K562 (cell line): ENCODE measurements at regions not wholly inside any gene's neighbourhood (a gene's known extent, or its start where the extent isn't known, plus 50 kb on each side); places are given as distances from the start of the nearest gene placed in this dataset.
"Not testable (repeated sequence)": the region's sequence is repeated elsewhere in the genome, so short reads cannot be mapped to it uniquely, and the experiment has no call there.

Experiments used
- ATAC-seq: fragments of 200-7000 bp; cut with Tn5 transposase; 3 replicates; pipeline ENCODE4 v1.9.1; 2020; ENCODE audit warnings: moderate library complexity
- BruUV-seq: library from RNA; stranded (reverse); fragments of 400-500 nt; replicated peaks from 2 replicates; lab custom pipeline; 2021; lab: Mats Ljungman, UMichigan
- CTCF ChIA-PET: fragments of 300-600 bp; formaldehyde crosslinking; extraction: SDS; loops from one replicate; lab custom pipeline; 2021; ENCODE audit warnings: low intra/inter-chr PET ratio; lab: Yijun Ruan, JAX
- POLR2A ChIA-PET: fragments of 300-600, 350-650 bp; sonication (Branson Sonifier 250); formaldehyde crosslinking; extraction: SDS; loops from one replicate; lab custom pipeline; 2021; ENCODE audit warnings: antibody characterized with exemption, inconsistent platforms; lab: Yijun Ruan, JAX
- DNase-seq, 4 experiments: peaks; one replicate each; pipeline versions ENCODE4 v3.0.0 to v3.0.0-alpha.2; 2011 to 2018; ENCODE audit warnings: low spot score in 3 of 4, mixed read lengths in 3 of 4; ENCODE audit errors: extremely low read depth in 1 of 4
- FAIRE-seq: peaks from 2 replicates; lab custom pipeline; 2011; peaks lifted over from hg19 to GRCh38; lab: Jason Lieb, UNC
- H2AFZ ChIP-seq: 2 replicates; pipeline ENCODE4 v1.6.0; 2011; ENCODE audit warnings: low read depth, low read length, control low read depth, inconsistent platforms
- H3K27ac ChIP-seq: fragments of 200-600 bp; 3 replicates; pipeline ENCODE4 v1.8.0; 2011; ENCODE audit warnings: low read depth, mild to moderate bottlenecking, control low read depth, inconsistent platforms, low read length, moderate library complexity, mixed read lengths; ENCODE audit errors: extremely low read depth
- H3K27me3 ChIP-seq, 2 experiments: fragments of 300-600 bp in 1 of 2; 2 replicates in 1 of 2; 3 replicates in 1 of 2; pipeline versions ENCODE4 v1.6.0 to v1.8.0; 2011; ENCODE audit warnings: inconsistent platforms in 2 of 2, low read length in 2 of 2, mild to moderate bottlenecking in 1 of 2, mixed read lengths in 1 of 2, moderate library complexity in 1 of 2; ENCODE audit not compliant: control insufficient read depth in 2 of 2, insufficient read depth in 2 of 2
- H3K36me3 ChIP-seq: fragments of 300-600 bp; 3 replicates; pipeline ENCODE4 v1.8.0; 2011; ENCODE audit warnings: mild to moderate bottlenecking, low read length, inconsistent platforms; ENCODE audit not compliant: control insufficient read depth, insufficient read depth
- H3K4me1 ChIP-seq, 2 experiments: fragments of 200-600 bp in 1 of 2; replicated peaks in 1 of 2; 2 replicates in 1 of 2; 3 replicates in 1 of 2; pipeline versions ENCODE4 v1.5.1 to v1.8.0; 2011; ENCODE audit warnings: inconsistent platforms in 2 of 2, low read length in 2 of 2, mild to moderate bottlenecking in 1 of 2, mixed read lengths in 1 of 2, moderate library complexity in 1 of 2; ENCODE audit not compliant: control insufficient read depth in 2 of 2, insufficient read depth in 2 of 2
- H3K4me2 ChIP-seq: 2 replicates; pipeline ENCODE4 v1.6.1; 2011; ENCODE audit warnings: low read length, control low read depth, inconsistent platforms, mixed read lengths; ENCODE audit not compliant: insufficient read depth
- H3K4me3 ChIP-seq: fragments of 200-600 bp; sonication (generic), shearing (Covaris generic); 2 replicates; pipeline ENCODE4 v1.5.1; 2016; ENCODE audit warnings: control low read depth, inconsistent platforms
- H3K79me2 ChIP-seq: fragments of 200-600 bp; 3 replicates; pipeline ENCODE4 v1.8.0; 2011; ENCODE audit warnings: low read length, inconsistent platforms; ENCODE audit not compliant: control insufficient read depth, insufficient read depth
- H3K9ac ChIP-seq, 2 experiments: 2 replicates each; pipeline versions ENCODE4 v1.6.0 to v1.6.1; 2011; ENCODE audit warnings: low read depth in 2 of 2, low read length in 2 of 2, control low read depth in 1 of 2, inconsistent platforms in 1 of 2, mild to moderate bottlenecking in 1 of 2, mixed read lengths in 1 of 2; ENCODE audit not compliant: insufficient read depth in 1 of 2
- H3K9me1 ChIP-seq: one replicate; pipeline ENCODE4 v1.6.0; 2011; ENCODE audit warnings: inconsistent platforms, mild to moderate bottlenecking, low read length, moderate library complexity; ENCODE audit not compliant: control insufficient read depth, insufficient read depth
- H3K9me3 ChIP-seq: replicated peaks from 2 replicates; pipeline ENCODE4 v1.5.1; 2011; ENCODE audit warnings: low read depth, low read length, inconsistent platforms; ENCODE audit not compliant: control insufficient read depth, insufficient read depth
- H4K20me1 ChIP-seq: replicated peaks from 2 replicates; pipeline ENCODE4 v1.6.1; 2011; ENCODE audit warnings: low read length, inconsistent platforms, mixed read lengths; ENCODE audit not compliant: control insufficient read depth, insufficient read depth
- EP300 ChIP-seq: IDR thresholded peaks from 2 replicates; pipeline ENCODE4 v1.6.1; 2012; ENCODE audit warnings: low read length, improper control_type of control experiment
- MAZ ChIP-seq, 2 experiments: fragments of 450-650 bp in 1 of 2; sonication (generic) in 1 of 2; formaldehyde crosslinking; IDR thresholded peaks in 1 of 2; conservative IDR thresholded peaks in 1 of 2; 2 replicates each; pipeline versions ENCODE4 v1.4.0 to v1.5.0; 2020; ENCODE audit warnings: mild to moderate bottlenecking in 1 of 2, missing genetic modification reagents in 1 of 2
- MCM7 ChIP-seq, 2 experiments: fragments of 450-650 bp; IDR thresholded peaks; 2 replicates each; pipeline ENCODE4 v1.6.1; 2016 to 2018
- NCOA1 ChIP-seq: fragments of 450-650 bp; IDR thresholded peaks from 2 replicates; pipeline ENCODE4 v1.6.1; 2016; ENCODE audit warnings: low read depth
- POLR2AphosphoS2 ChIP-seq: IDR thresholded peaks from 2 replicates; pipeline ENCODE4 v1.6.1; 2012; ENCODE audit warnings: low read length, improper control_type of control experiment
- POLR2G ChIP-seq: fragments of 200-400 bp; formaldehyde crosslinking; IDR thresholded peaks from 2 replicates; pipeline ENCODE4 v1.6.1; 2017; ENCODE audit warnings: low read depth, mild to moderate bottlenecking, antibody characterized with exemption, low read length, moderate library complexity
- RAD51 ChIP-seq: fragments of 450-650 bp; IDR thresholded peaks from 2 replicates; pipeline ENCODE4 v1.7.1; 2016; ENCODE audit warnings: low read depth, mild to moderate bottlenecking, borderline replicate concordance
- RBFOX2 ChIP-seq: fragments of 200-400 bp; formaldehyde crosslinking; IDR thresholded peaks from 2 replicates; pipeline ENCODE4 v1.6.1; 2017; ENCODE audit warnings: low read depth, mild to moderate bottlenecking, low read length, moderate library complexity
- ZBTB11 ChIP-seq, 3 experiments: fragments of 200-800 bp in 1 of 3; fragments of 250-450 bp in 1 of 3; fragments of 450-650 bp in 1 of 3; sonication (Bioruptor Pico) in 1 of 3; sonication (Bioruptor generic) in 1 of 3; formaldehyde crosslinking in 1 of 3; IDR thresholded peaks; 2 replicates each; pipeline versions ENCODE4 v1.6.1 to v1.8.0; 2016 to 2022; ENCODE audit warnings: mild to moderate bottlenecking in 2 of 3, missing genetic modification characterization in 2 of 3, missing compliant biosample characterization in 1 of 3, moderate library complexity in 1 of 3
- ZEB2 ChIP-seq: fragments of 450-650 bp; IDR thresholded peaks from 2 replicates; pipeline ENCODE4 v1.6.1; 2016
- ZNF212 ChIP-seq: fragments of 450-650 bp; formaldehyde crosslinking; IDR thresholded peaks from 2 replicates; pipeline ENCODE4 v1.4.0; 2020; ENCODE audit warnings: mild to moderate bottlenecking
- ZNF695 ChIP-seq: fragments of 450-650 bp; formaldehyde crosslinking; IDR thresholded peaks from 2 replicates; pipeline ENCODE4 v1.4.0; 2020; ENCODE audit warnings: mild to moderate bottlenecking, moderate library complexity
- ZNF717 ChIP-seq: fragments of 250-450 bp; sonication (Bioruptor Pico); IDR thresholded peaks from 2 replicates; pipeline ENCODE4 v1.5.0; 2021
- WGBS: fragments of 100-300 bp; shearing (Covaris generic); methylation state at CpG from one replicate; pipeline ENCODE4 v1.1.6; 2016; ENCODE audit warnings: low coverage, mixed read lengths; ENCODE audit not compliant: insufficient coverage; ENCODE audit errors: missing lambda C conversion rate; 5-methylcytosine and 5-hydroxymethylcytosine counted together
- in situ Hi-C: fragments of 300-500 bp; cut with MboI; formaldehyde crosslinking; loops from 4 replicates; pipeline ENCODE4 v1.15.0; 2018; ENCODE audit warnings: inconsistent platforms, mixed read lengths
- intact Hi-C: fragments of 100-400 bp; cut with micrococcal nuclease; formaldehyde crosslinking; loops from 2 replicates; pipeline ENCODE4 v1.14.2; 2022

GRCh38 chr18:76613053-76613754 is 118.2 kb upstream of the ZNF516 start:
- H3K9ac ChIP-seq = no peak overlapping the region
- no peak overlapping the region for H3K27ac ChIP-seq
- 4% methylated on average over 13 of the region's 16 CpGs for WGBS
- ChIA-PET POLR2A (no interaction called here), CTCF (no interaction called here)
- no peaks in the 10 kb centered on the region for H3K79me2 ChIP-seq
- H2AFZ ChIP-seq = no peak overlapping the region
- no peaks in the 10 kb centered on the region for H4K20me1 ChIP-seq
- TF ChIP-seq RBFOX2 (no peak), MAZ (CRISPR knock-in tag; conservative IDR thresholded peaks at IDR 0.05 in 1 of 2, IDR thresholded peaks at IDR 0.05 in 1 of 2) (no peak), ZNF695 (CRISPR knock-in tag) (no peak), POLR2AphosphoS2 (no peak), ZNF717 (CRISPR knock-in tag) (no peak), POLR2G (no peak), ZNF212 (CRISPR knock-in tag) (no peak), EP300 (no peak), MCM7 (IDR thresholded peaks at IDR 0.05) (no peak), ZBTB11 (CRISPR knock-in tag; IDR thresholded peaks at IDR 0.05) (no peak), NCOA1 (no peak), RAD51 (no peak), ZEB2 (no peak)
- H3K4me1 ChIP-seq = no peaks in the 10 kb centered on the region
- H3K4me3 ChIP-seq = no peak overlapping the region
- peaks cover 0 to 29% of the 10 kb centered on the region in 2 experiments; a peak in 4 of 5 replicates for H3K27me3 ChIP-seq
- H3K9me3 ChIP-seq = no peaks in the 10 kb centered on the region
- in situ Hi-C loops (no loop called here), intact Hi-C loops (no loop called here)
- H3K9me1 ChIP-seq = no peaks in the 10 kb centered on the region
- no peak for DNase-seq
- no TSS peak for BruUV-seq
- no peak for FAIRE-seq
- H3K36me3 ChIP-seq = no peaks in the 10 kb centered on the region
- no peak for ATAC-seq
- no peak overlapping the region for H3K4me2 ChIP-seq

GRCh38 chr18:76611750-76612045 is 116.7 kb upstream of the ZNF516 start:
- WGBS = 42% methylated on average over 7 of the region's 26 CpGs

More at GRCh38 chr18:76611750-76612045, 116.7 kb upstream of the ZNF516 start:
- ATAC-seq, intact Hi-C loops, in situ Hi-C loops, H3K9me1 ChIP-seq, H3K4me1 ChIP-seq, H3K36me3 ChIP-seq, H2AFZ ChIP-seq, CTCF ChIA-PET, DNase-seq, H4K20me1 ChIP-seq, H3K27ac ChIP-seq, BruUV-seq, H3K79me2 ChIP-seq, FAIRE-seq, H3K9me3 ChIP-seq, H3K9ac ChIP-seq, POLR2A ChIA-PET, H3K4me2 ChIP-seq, H3K4me3 ChIP-seq: not testable (repeated sequence)
- H3K27me3 ChIP-seq = peaks cover 0 to 28% of the 10 kb centered on the region in 2 experiments; a peak in 4 of 5 replicates
